ENCODE measurements at regions not wholly inside any gene's neighbourhood (a gene's known extent, or its start where the extent isn't known, plus 50 kb on each side); places are given as distances from the start of the nearest gene placed in this dataset.

DNA sequence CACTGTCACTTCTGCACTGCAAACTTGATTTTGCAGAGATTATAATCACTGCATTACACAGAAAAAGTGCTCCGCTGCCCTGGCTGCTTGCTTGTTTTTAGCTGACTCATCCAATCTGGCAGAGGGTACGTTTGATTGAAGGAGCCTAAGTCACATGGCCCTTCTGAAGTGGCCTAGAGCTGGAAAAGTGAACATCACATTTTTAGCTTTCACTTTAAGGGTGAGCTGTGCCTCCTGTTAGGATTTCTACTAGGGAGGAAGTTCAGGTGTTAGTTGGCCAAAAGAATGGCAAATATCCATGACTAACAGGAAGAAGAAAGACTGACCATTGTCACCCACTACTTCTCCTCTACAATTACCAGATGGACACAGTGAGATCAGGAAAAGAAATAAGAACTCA, 889.1 kb upstream of the MAP3K7 start:
- TF ChIP-seq EZH2 (IDR thresholded peaks at IDR 0.05; ENCODE audit: borderline replicate concordance, low read length) (no peak), CTCF (conservative IDR thresholded peaks at IDR 0.05 in 1 of 2, IDR thresholded peaks at IDR 0.05 in 1 of 2; ENCODE audit: extremely low read depth in 1 of 2, insufficient read depth in 1 of 2, low read depth in 1 of 2, low read length in 2 of 2) (no peak)

Data from mammary epithelial cell (primary cell).